ENCODE measurements at regions not wholly inside any gene's neighbourhood (a gene's known extent, or its start where the extent isn't known, plus 50 kb on each side); places are given as distances from the start of the nearest gene placed in this dataset.

DNA sequence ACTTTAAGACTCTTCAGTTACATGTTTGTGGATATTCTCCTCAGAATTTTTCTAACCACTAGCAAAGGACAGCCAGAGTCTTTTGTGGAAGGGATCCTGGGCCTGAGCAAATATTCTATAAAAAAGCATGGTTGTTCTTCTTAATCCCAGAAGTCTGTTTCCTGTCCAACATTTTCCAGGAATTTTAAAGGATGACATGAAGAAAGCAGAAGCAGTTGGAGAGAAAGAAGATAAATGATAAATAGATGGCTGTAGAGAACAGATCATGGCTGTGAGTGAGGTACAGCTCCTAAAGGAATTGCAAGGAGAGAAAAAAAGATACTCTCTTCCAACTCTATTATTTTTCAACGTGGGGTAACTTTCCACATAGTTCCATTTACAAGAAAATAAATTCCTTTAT lies 91.8 kb upstream of the STEAP4 start:
- no peak for ATAC-seq

DNA sequence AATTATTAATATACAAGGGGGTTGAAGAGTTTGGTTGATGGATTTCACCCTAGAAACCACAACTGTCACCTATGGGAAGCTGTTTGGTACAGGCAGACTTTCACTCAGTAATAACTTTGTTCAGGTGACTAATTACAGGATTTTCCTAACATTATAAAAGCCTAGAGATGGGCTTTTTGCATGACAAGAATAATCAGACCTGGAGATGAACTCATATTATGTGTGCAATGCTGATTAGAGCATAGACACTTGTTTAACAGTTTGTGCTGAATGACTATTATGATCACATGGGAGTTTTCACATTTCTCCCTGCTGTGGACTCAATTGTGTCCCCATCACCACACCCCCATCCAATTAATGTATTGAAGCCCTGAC lies 90.2 kb upstream of the STEAP4 start:
- ATAC-seq = no peak
- TF ChIP-seq TOX (CRISPR knock-in tag; IDR thresholded peaks at IDR 0.05; ENCODE audit: borderline replicate concordance) = no peak

More for the DNA sequence above, 91.8 kb upstream of the STEAP4 start:
- TF ChIP-seq SNAI2 (CRISPR knock-in tag; IDR thresholded peaks at IDR 0.05) = no peak
- no peak for TF ChIP-seq ZFP30 (CRISPR knock-in tag; IDR thresholded peaks at IDR 0.05)
- TF ChIP-seq POU6F1 (CRISPR knock-in tag; IDR thresholded peaks at IDR 0.05; ENCODE audit: borderline replicate concordance, low read depth) = no peak
- no peak for TF ChIP-seq ZC3H10 (CRISPR knock-in tag; IDR thresholded peaks at IDR 0.05)
- no peak for TF ChIP-seq TCF4 (CRISPR knock-in tag; IDR thresholded peaks at IDR 0.05; ENCODE audit: borderline replicate concordance)
- no peak for TF ChIP-seq ISL1 (CRISPR knock-in tag; IDR thresholded peaks at IDR 0.05)
- TF ChIP-seq ZFP3 (CRISPR knock-in tag; IDR thresholded peaks at IDR 0.05) = no peak
- TF ChIP-seq BACH2 (CRISPR knock-in tag; IDR thresholded peaks at IDR 0.05; ENCODE audit: borderline replicate concordance) = no peak
- TF ChIP-seq PPARA (CRISPR knock-in tag; IDR thresholded peaks at IDR 0.05; ENCODE audit: borderline replicate concordance) = no peak

GRCh38 chr7:88396295-88396947 lies 89.7 kb upstream of the STEAP4 start:
- TF ChIP-seq POU6F1 (CRISPR knock-in tag; IDR thresholded peaks at IDR 0.05; ENCODE audit: borderline replicate concordance, low read depth) (no peak), TCF4 (CRISPR knock-in tag; IDR thresholded peaks at IDR 0.05; ENCODE audit: borderline replicate concordance) (no peak), GLIS3 (CRISPR knock-in tag; IDR thresholded peaks at IDR 0.05) (no peak), ZNF70 (CRISPR knock-in tag; IDR thresholded peaks at IDR 0.05) (no peak), RARB (CRISPR knock-in tag; IDR thresholded peaks at IDR 0.05) (no peak), ISL1 (CRISPR knock-in tag; IDR thresholded peaks at IDR 0.05) (no peak), ZNF565 (CRISPR knock-in tag; conservative IDR thresholded peaks at IDR 0.05; ENCODE audit: low read depth) (no peak), OSR1 (CRISPR knock-in tag; IDR thresholded peaks at IDR 0.05) (no peak), BACH2 (CRISPR knock-in tag; IDR thresholded peaks at IDR 0.05; ENCODE audit: borderline replicate concordance) (no peak), PPARA (CRISPR knock-in tag; IDR thresholded peaks at IDR 0.05; ENCODE audit: borderline replicate concordance) (no peak), ZC3H10 (CRISPR knock-in tag; IDR thresholded peaks at IDR 0.05) (no peak), ZNF8 (CRISPR knock-in tag; IDR thresholded peaks at IDR 0.05) (no peak), CSDC2 (CRISPR knock-in tag; IDR thresholded peaks at IDR 0.05) (no peak), CREB5 (CRISPR knock-in tag; IDR thresholded peaks at IDR 0.05; ENCODE audit: low read depth) (no peak), SNAI2 (CRISPR knock-in tag; IDR thresholded peaks at IDR 0.05) (no peak)
- TF ChIP-seq, protein P1, sequence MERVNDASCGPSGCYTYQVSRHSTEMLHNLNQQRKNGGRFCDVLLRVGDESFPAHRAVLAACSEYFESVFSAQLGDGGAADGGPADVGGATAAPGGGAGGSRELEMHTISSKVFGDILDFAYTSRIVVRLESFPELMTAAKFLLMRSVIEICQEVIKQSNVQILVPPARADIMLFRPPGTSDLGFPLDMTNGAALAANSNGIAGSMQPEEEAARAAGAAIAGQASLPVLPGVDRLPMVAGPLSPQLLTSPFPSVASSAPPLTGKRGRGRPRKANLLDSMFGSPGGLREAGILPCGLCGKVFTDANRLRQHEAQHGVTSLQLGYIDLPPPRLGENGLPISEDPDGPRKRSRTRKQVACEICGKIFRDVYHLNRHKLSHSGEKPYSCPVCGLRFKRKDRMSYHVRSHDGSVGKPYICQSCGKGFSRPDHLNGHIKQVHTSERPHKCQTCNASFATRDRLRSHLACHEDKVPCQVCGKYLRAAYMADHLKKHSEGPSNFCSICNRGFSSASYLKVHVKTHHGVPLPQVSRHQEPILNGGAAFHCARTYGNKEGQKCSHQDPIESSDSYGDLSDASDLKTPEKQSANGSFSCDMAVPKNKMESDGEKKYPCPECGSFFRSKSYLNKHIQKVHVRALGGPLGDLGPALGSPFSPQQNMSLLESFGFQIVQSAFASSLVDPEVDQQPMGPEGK (CRISPR knock-in tag; IDR thresholded peaks at IDR 0.05; ENCODE audit: borderline replicate concordance) = no peak
- TF ChIP-seq, protein P2, sequence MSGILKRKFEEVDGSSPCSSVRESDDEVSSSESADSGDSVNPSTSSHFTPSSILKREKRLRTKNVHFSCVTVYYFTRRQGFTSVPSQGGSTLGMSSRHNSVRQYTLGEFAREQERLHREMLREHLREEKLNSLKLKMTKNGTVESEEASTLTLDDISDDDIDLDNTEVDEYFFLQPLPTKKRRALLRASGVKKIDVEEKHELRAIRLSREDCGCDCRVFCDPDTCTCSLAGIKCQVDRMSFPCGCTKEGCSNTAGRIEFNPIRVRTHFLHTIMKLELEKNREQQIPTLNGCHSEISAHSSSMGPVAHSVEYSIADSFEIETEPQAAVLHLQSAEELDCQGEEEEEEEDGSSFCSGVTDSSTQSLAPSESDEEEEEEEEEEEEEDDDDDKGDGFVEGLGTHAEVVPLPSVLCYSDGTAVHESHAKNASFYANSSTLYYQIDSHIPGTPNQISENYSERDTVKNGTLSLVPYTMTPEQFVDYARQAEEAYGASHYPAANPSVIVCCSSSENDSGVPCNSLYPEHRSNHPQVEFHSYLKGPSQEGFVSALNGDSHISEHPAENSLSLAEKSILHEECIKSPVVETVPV (CRISPR knock-in tag; IDR thresholded peaks at IDR 0.05) = no peak
- no peak for ATAC-seq

DNA sequence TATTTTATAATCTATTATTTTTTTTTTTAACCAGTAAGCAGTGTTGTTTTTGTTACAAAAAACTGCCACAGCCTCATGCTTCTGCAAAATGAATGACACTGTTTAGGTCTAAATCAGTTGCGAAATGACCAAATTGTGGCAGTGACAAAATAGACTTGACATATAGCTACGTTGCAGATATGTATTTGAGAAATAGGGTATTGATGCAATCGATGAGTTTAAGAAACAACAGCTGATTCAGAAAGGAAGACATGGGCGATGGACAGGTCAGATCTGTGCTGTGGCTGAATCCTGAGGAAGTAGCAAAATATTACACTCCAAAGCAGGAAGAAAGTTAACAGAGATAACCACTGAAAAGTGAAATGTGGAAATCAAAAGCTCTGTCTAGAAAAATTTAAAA lies 89.0 kb upstream of the STEAP4 start:
- TF ChIP-seq TCF4 (CRISPR knock-in tag; IDR thresholded peaks at IDR 0.05; ENCODE audit: borderline replicate concordance) (no peak), ZNF565 (CRISPR knock-in tag; conservative IDR thresholded peaks at IDR 0.05; ENCODE audit: low read depth) (no peak), POU6F1 (CRISPR knock-in tag; IDR thresholded peaks at IDR 0.05; ENCODE audit: borderline replicate concordance, low read depth) (no peak), ZFP30 (CRISPR knock-in tag; IDR thresholded peaks at IDR 0.05) (no peak), OSR1 (CRISPR knock-in tag; IDR thresholded peaks at IDR 0.05) (no peak)
- ATAC-seq = no peak

Measured in SK-N-SH treated with all-trans-retinoic acid at 6 μM for 48 hours (cell line).